Activated CD4-positive, alpha-beta T cell treated with anti-CD3 and anti-CD28 coated beads, Interleukin-2, amount 50 U/mL, for 16 hours (primary cell): ENCODE measurements at regions not wholly inside any gene's neighbourhood (a gene's known extent, or its start where the extent isn't known, plus 50 kb on each side); places are given as distances from the start of the nearest gene placed in this dataset.
A peak's percentile ranks its signal among the peaks of the same experiment; 100 is the strongest.

Experiments
- DNase-seq: peaks from one replicate; pipeline ENCODE4 v3.0.0-alpha.2; 2020

GRCh38 chr5:35359859-35360258 lies 129.6 kb upstream of the PRLR start:
- DNase-seq: no peak

GRCh38 chr5:35357973-35358372 lies 127.7 kb upstream of the PRLR start:
- DNase-seq: no peak

- DNase-seq: no peak
Observed at GRCh38 chr5:35356725-35357124, 126.4 kb upstream of the PRLR start.

- no peak for DNase-seq
Observed at GRCh38 chr5:35354751-35355150, 124.5 kb upstream of the PRLR start.

- no peak for DNase-seq
Observed at GRCh38 chr5:35345222-35345621, 114.9 kb upstream of the PRLR start.

GRCh38 chr5:35342664-35343063 lies 112.4 kb upstream of the PRLR start:
- DNase-seq: no peak

- no peak for DNase-seq
Observed at GRCh38 chr5:35341189-35341588, 110.9 kb upstream of the PRLR start.

- DNase-seq: no peak
Observed at GRCh38 chr5:35339616-35340100, 109.4 kb upstream of the PRLR start.

- DNase-seq: no peak
Observed at GRCh38 chr5:35339006-35339405, 108.7 kb upstream of the PRLR start.

GRCh38 chr5:35338157-35338453 lies 107.8 kb upstream of the PRLR start:
- DNase-seq: no peak

GRCh38 chr5:35337340-35338156 lies 107.3 kb upstream of the PRLR start:
- no peak for DNase-seq

GRCh38 chr5:35336230-35336629 lies 105.9 kb upstream of the PRLR start:
- DNase-seq: no peak

- DNase-seq: no peak
Observed at GRCh38 chr5:35335752-35336151, 105.5 kb upstream of the PRLR start.

- DNase-seq: no peak
Observed at GRCh38 chr5:35333366-35333765, 103.1 kb upstream of the PRLR start.

- DNase-seq: no peak
Observed at GRCh38 chr5:35331956-35332950, 102.0 kb upstream of the PRLR start.

GRCh38 chr5:35325836-35326235 lies 95.5 kb upstream of the PRLR start:
- DNase-seq: no peak

- DNase-seq: no peak
Observed at GRCh38 chr5:35324679-35325078, 94.4 kb upstream of the PRLR start.

GRCh38 chr5:35324201-35324600 lies 93.9 kb upstream of the PRLR start:
- DNase-seq: no peak

- peak; percentile 17 for DNase-seq
Observed at GRCh38 chr5:35320029-35320428, 89.7 kb upstream of the PRLR start.

GRCh38 chr5:35319333-35320002 lies 89.2 kb upstream of the PRLR start:
- DNase-seq: peak; percentile 89

GRCh38 chr5:35317586-35317985 lies 87.3 kb upstream of the PRLR start:
- DNase-seq: no peak

GRCh38 chr5:35316611-35317274 lies 86.5 kb upstream of the PRLR start:
- no peak for DNase-seq

GRCh38 chr5:35313291-35313690 lies 83.0 kb upstream of the PRLR start:
- DNase-seq: no peak
